ENCODE measurements at regions not wholly inside any gene's neighbourhood (a gene's known extent, or its start where the extent isn't known, plus 50 kb on each side); places are given as distances from the start of the nearest gene placed in this dataset.
"Not testable (repeated sequence)": the region's sequence is repeated elsewhere in the genome, so short reads cannot be mapped to it uniquely, and the experiment has no call there.

DNA sequence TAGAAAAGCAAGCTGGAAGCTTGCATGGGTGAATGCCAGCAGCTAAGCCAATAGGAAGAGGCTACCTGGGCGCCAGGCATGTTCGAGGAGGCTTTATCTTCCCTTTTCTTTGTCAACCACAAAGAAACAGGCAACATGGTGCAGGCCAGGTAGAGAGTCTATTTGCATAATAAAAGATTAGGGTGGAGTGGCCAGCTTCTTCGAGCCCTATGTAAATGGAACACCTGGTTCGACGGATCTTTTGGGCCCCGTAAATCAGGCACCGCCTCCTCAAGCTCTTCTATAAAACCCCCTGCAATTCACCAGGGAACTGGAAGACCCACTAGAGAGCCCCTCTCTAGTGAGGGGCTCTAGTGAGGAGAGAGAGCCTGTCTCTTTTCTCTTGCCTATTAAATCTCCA lies 1106.2 kb upstream of the CELF2 start:
- Mint-ChIP-seq H3K27me3 (no peaks in the 10 kb centered on the region), H3K9me3 (peaks cover 3% of the 10 kb centered on the region), H3K27ac (no peak overlapping the region), H3K36me3 (no peaks in the 10 kb centered on the region), H3K4me1 (no peaks in the 10 kb centered on the region), H3K4me3 (no peak overlapping the region)
- POLR2A ChIA-PET: no interaction called here
- ATAC-seq (ENCODE audit: low read depth) (no peak), DNase-seq (no peak)

DNA sequence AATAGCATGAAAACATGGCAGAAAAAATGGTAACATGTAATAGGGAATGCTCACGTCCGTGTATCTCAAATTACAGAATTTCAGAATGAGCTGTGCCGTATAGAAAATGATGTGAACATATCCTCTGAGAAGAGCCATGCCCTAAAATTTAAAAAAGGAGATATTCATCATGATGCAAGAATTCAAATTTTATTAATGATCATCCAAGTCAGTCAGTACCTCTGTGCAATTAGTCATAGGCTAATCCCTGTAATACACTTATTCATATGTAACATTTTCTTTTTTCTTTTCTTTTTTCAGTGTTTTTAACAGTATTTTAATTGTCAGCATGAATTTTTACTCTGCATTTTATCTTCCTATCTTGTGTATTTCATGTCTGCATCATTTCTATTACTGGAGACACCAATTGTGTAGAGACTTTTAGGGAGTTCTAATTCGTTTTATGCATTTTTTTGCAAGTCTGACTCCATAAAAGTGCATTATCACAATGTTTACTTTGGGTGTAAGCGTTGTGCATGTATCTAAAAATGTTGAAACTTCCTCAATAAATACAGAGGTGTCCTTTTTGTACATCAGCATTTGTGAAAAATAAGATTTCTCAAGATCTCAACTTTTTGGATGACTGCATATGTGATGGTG lies 1103.7 kb upstream of the CELF2 start:
- H3K36me3 Mint-ChIP-seq: no peaks in the 10 kb centered on the region
- peaks cover 3% of the 10 kb centered on the region for H3K9me3 Mint-ChIP-seq
- H3K4me3 Mint-ChIP-seq: no peak overlapping the region
- H3K27me3 Mint-ChIP-seq: no peaks in the 10 kb centered on the region
- ATAC-seq (ENCODE audit: low read depth): no peak
- POLR2A ChIA-PET: no interaction called here
- no peak overlapping the region for H3K27ac Mint-ChIP-seq
- DNase-seq: no peak
- no peaks in the 10 kb centered on the region for H3K4me1 Mint-ChIP-seq

DNA sequence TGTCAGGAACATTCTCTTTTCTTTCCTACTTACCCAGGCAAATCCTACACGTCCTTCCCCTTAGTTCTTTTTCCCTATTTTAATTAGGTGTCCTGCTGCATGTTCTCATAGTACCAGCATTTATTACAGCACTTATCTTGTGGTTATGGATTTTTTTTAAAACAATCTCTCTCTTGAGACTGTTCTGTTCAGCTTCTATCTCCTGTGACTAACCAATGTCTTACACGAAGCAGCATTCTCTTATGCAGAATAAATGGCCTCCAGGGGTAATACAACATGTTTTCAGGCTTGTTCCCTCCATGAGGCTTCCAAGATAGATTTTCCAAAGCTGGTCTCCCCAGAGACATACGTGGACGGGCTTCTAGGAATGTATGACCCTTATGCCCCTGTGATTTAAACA lies 1096.1 kb upstream of the CELF2 start:
- Mint-ChIP-seq H3K27me3 (no peaks in the 10 kb centered on the region), H3K27ac (no peak overlapping the region), H3K9me3 (peaks cover 2% of the 10 kb centered on the region), H3K36me3 (no peaks in the 10 kb centered on the region), H3K4me1 (no peaks in the 10 kb centered on the region), H3K4me3 (no peak overlapping the region)
- ATAC-seq (ENCODE audit: low read depth): no peak
- DNase-seq: no peak
- POLR2A ChIA-PET: no interaction called here

DNA sequence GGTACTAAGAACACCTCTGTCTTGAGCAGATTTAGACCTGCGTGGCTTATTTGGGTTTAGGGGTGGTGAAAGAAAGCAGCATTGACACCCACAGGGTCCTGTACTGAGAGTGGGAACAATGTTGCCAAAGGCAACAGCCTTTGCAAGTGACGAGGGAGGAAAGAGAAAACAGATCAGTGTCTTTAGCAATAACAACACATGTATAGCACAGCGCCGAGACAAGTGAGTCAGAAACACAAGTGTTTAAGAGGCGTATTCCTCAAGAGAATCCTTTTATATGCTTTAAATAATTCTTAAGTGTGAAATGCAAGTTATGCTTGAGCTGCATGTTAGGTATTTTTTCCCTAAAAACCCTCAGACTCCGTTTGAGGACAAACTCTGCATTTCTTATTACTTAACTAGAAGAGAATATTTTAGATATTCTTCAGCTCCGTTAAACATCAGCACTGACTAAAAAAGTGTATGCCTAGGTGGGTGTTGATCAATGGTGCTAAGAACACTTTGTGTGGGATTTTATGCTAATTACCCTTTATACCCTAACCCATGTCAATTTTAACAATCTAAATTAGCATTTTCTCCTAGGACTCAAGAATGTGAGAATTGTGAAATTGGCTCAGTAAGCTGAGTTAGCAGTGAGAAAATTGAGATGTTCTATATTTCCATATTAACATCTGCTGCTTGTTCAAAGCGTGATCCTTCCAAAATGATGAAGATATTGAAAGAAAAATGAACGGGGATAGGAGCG lies 1095.4 kb upstream of the CELF2 start:
- H3K36me3 Mint-ChIP-seq: no peaks in the 10 kb centered on the region
- no peak overlapping the region for H3K4me3 Mint-ChIP-seq
- H3K27ac Mint-ChIP-seq: no peak overlapping the region
- no peak for DNase-seq
- no peaks in the 10 kb centered on the region for H3K27me3 Mint-ChIP-seq
- POLR2A ChIA-PET: no interaction called here
- ATAC-seq (ENCODE audit: low read depth): no peak
- no peaks in the 10 kb centered on the region for H3K4me1 Mint-ChIP-seq
- peaks cover 2% of the 10 kb centered on the region for H3K9me3 Mint-ChIP-seq

DNA sequence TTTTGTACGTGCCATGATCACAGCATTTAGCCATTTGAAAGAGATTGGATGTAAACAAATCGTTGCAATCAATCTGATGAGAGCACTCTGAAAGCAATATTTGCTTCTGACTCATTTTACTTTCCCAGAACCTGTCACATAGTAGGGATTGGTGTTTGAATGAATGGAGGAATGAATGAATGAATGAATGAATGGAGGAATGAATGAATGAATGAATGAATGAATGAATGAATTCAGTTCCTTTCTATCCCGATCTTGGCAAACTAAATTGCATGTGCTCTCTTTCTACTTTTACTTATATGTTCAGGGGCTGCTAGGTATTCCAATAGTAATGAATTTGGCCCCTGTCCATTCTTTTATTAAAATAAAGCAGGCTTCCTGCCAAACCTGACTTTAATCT lies 1091.7 kb upstream of the CELF2 start:
- ATAC-seq (ENCODE audit: low read depth): no peak
- Mint-ChIP-seq H3K27me3 (no peaks in the 10 kb centered on the region), H3K4me1 (no peaks in the 10 kb centered on the region)

DNA sequence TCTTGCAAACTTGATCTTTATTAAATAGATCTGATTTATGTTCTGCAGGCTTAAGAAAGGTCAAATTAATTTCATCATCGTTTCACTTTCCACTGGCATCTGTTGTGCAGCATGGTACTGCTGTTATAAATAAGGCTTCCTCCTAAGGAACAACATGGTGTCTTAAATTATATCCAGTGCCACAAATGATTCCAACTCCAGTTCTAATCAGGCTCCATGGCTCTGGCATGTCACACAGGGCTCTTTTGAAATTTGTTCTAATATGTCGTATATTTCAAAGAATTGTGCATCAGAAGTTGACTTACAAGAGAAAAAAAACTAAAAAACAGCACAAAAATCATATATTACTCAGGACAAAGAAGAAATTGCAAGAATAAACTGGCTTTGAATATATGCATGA lies 1090.8 kb upstream of the CELF2 start:
- no peaks in the 10 kb centered on the region for H3K27me3 Mint-ChIP-seq
- no peak overlapping the region for H3K4me3 Mint-ChIP-seq
- H3K9me3 Mint-ChIP-seq: no peaks in the 10 kb centered on the region
- no peaks in the 10 kb centered on the region for H3K36me3 Mint-ChIP-seq
- ATAC-seq (ENCODE audit: low read depth) (no peak), DNase-seq (no peak)
- no peak overlapping the region for H3K27ac Mint-ChIP-seq
- POLR2A ChIA-PET: no interaction called here
- no peaks in the 10 kb centered on the region for H3K4me1 Mint-ChIP-seq

More for the DNA sequence above, 1091.7 kb upstream of the CELF2 start:
- Mint-ChIP-seq H3K4me3 (no peak overlapping the region), H3K27ac (no peak overlapping the region), H3K36me3 (no peaks in the 10 kb centered on the region), H3K9me3 (no peaks in the 10 kb centered on the region)
- DNase-seq: no peak
- POLR2A ChIA-PET: no interaction called here

DNA sequence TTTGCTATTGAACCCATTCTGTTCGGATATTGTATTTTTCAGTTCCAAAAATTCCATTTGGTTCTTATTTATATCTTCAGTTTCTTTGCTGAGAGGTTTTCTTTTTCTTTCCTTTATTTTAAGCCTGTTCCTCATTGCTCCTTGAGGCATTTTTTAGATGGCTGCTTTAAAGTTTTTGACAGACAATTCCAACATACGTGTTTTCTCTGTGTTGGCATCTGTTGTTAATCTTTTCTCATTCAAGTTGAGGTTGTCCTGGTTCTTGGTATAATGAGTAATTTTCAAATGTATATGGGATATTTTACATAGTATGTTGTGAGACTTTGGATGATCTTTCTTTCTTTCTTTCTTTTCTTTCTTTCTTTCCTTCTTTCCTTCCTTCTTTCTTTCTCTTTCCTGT lies 1078.0 kb upstream of the CELF2 start:
- no peaks in the 10 kb centered on the region for H3K27me3 Mint-ChIP-seq
- no peaks in the 10 kb centered on the region for H3K36me3 Mint-ChIP-seq
- no peak for ATAC-seq (ENCODE audit: low read depth)
- H3K4me1 Mint-ChIP-seq: no peaks in the 10 kb centered on the region
- DNase-seq: no peak
- H3K4me3 Mint-ChIP-seq: no peak overlapping the region
- POLR2A ChIA-PET: interaction anchor here (0.5 kb wide), 1 partner anchor 18 kb away, joined by 3 read pairs; no protein-coding TSS in a partner anchor
- no peak overlapping the region for H3K27ac Mint-ChIP-seq
- H3K9me3 Mint-ChIP-seq: no peaks in the 10 kb centered on the region

DNA sequence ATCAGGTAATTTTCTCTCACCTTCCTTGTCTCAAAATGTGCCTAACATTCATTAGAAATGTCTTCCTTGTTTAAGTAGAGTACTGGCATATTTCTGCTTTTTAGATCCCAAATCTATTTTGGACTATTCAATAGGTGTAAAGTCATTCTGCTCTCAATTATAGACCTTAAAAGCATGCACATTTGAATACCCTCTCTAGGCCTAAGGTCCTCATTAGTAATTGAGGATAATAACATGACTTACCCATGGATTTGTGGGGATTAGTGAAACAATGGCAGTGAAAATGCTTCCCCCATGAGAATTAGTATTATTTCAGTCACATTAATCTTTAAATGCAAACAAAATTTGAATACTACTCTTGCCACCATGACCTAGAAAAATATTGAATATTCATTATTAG lies 1073.0 kb upstream of the CELF2 start:
- H3K36me3 Mint-ChIP-seq: no peaks in the 10 kb centered on the region
- peaks cover 3% of the 10 kb centered on the region for H3K9me3 Mint-ChIP-seq
- no peak overlapping the region for H3K27ac Mint-ChIP-seq
- ATAC-seq (ENCODE audit: low read depth): no peak
- H3K4me3 Mint-ChIP-seq: no peak overlapping the region
- DNase-seq: no peak
- no peaks in the 10 kb centered on the region for H3K27me3 Mint-ChIP-seq
- POLR2A ChIA-PET: no interaction called here
- no peaks in the 10 kb centered on the region for H3K4me1 Mint-ChIP-seq

DNA sequence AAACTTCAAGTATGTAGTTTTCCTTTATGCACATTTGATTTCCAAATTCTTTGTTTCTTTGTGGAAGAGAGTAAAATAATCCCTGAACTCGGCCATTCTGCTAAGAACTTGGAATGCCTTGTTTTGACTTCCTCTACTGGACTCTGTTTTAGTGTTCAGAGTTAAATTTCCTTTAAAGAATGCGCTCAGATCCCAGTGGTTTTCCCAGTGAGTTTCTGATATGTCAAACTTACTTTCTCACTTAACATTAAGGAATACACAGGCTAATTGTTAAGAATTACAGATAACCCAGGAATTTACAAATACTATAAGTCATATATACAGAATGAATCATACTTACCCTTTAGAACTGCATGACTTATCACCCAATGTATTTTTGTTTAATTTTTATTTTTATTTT lies 1067.6 kb upstream of the CELF2 start:
- Mint-ChIP-seq H3K36me3 (no peaks in the 10 kb centered on the region), H3K4me1 (no peaks in the 10 kb centered on the region), H3K4me3 (no peak overlapping the region), H3K27me3 (no peaks in the 10 kb centered on the region), H3K9me3 (peaks cover 3% of the 10 kb centered on the region), H3K27ac (no peak overlapping the region)
- DNase-seq (no peak), ATAC-seq (ENCODE audit: low read depth) (no peak)
- POLR2A ChIA-PET: no interaction called here

DNA sequence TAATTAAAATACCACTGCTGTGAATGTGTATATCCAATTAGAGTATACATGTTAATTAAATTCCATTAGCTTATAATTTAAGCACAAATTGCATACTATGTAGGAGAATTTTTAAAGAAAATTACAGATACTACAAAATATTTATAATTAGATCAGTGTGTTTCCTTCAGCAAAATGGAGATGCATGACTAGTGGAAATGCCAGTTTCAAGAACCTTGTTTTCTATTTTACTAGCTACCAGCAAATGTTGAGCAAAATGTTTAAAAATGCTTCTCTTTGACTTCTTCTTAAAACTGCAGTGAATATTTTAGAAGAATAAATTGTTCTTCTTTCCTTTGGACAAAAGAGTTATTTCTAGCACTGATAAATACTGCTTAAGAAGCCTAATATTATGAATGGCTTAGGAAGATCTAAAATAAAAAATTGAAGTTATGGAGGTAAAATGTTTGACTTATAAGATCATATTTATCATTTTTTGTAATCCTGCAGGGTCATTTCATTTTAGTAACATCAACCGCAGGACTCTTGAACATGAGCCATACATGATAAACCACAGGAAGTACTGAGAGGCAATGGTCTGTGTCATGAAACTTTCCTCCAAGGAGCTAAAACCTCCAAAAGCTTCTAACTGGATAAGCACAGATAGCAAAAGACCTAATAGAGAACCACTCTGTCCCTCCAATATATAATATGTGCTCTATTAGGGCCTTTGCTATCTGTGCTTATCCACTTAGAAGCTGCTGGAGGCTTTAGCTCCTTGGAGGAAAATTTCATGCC lies 1066.0 kb upstream of the CELF2 start:
- no peak for ATAC-seq (ENCODE audit: low read depth)
- H3K36me3 Mint-ChIP-seq: no peaks in the 10 kb centered on the region
- DNase-seq: no peak
- POLR2A ChIA-PET: no interaction called here
- H3K27ac Mint-ChIP-seq: no peak overlapping the region
- H3K9me3 Mint-ChIP-seq: peaks cover 1% of the 10 kb centered on the region
- H3K27me3 Mint-ChIP-seq: no peaks in the 10 kb centered on the region
- H3K4me1 Mint-ChIP-seq: no peaks in the 10 kb centered on the region
- no peak overlapping the region for H3K4me3 Mint-ChIP-seq

DNA sequence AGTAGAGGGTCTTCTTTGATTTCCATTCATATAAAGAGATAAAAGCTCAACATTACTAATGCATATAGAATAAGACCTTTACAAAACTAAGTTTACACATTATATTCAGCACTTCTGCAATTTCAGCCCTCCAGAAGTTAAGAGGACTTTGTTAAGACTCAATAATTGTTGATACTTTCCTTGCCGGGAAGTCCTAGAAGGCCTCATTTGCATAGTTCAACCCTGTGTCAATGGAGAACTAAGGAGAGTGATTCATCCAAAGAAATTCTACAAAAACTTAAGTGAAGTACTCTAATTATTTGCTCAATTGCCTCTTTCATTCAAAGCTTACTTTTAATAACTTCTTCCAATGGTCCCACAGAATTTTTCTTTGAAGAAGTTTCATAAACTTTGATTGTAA lies 1060.3 kb upstream of the CELF2 start:
- H3K9me3 Mint-ChIP-seq: peaks cover 2% of the 10 kb centered on the region
- POLR2A ChIA-PET: interaction anchor here (0.6 kb wide), 1 partner anchor 18 kb away, joined by 3 read pairs; no protein-coding TSS in a partner anchor
- no peaks in the 10 kb centered on the region for H3K27me3 Mint-ChIP-seq
- DNase-seq (no peak), ATAC-seq (ENCODE audit: low read depth) (no peak)
- H3K4me1 Mint-ChIP-seq: no peaks in the 10 kb centered on the region
- H3K36me3 Mint-ChIP-seq: no peaks in the 10 kb centered on the region
- H3K27ac Mint-ChIP-seq: no peak overlapping the region
- H3K4me3 Mint-ChIP-seq: no peak overlapping the region

DNA sequence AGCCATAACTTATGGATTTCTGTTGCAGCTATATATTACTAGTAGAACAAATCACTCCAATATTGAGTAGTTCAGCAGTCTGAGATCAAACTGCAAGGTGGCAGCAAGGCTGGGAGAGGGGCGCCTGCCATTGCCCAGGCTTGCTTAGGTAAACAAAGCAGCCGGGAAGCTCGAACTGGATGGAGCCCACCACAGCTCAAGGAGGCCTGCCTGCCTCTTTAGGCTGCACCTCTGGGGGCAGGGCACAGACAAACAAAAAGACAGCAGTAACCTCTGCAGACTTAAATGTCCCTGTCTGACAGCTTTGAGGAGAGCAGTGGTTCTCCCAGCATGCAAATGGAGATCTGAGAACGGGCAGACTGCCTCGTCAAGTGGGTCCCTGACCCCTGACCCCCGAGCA lies 1059.8 kb upstream of the CELF2 start:
- H3K4me3 Mint-ChIP-seq; H3K36me3 Mint-ChIP-seq; DNase-seq; H3K27ac Mint-ChIP-seq; H3K9me3 Mint-ChIP-seq; H3K4me1 Mint-ChIP-seq; ATAC-seq (ENCODE audit: low read depth); H3K27me3 Mint-ChIP-seq; POLR2A ChIA-PET: not testable (repeated sequence)

DNA sequence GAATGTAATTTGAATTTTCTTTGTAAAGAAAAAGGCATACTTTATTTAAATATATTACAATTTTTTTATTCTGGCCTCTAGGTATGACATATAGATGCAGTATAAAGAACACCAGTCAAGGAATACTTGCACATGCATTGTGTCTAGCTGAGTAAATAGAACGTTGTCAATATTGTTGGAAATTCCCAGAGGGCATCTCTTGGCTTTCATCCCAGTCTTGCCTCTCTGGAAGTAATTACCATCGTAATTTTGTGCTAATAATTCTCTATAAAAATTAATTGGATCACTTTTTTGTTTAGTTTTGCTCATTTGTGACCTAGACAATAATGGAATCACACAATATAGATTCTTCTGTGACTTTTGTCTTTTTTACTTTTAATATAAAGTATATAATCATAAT lies 1052.3 kb upstream of the CELF2 start:
- no peaks in the 10 kb centered on the region for H3K27me3 Mint-ChIP-seq
- H3K4me1 Mint-ChIP-seq: no peaks in the 10 kb centered on the region
- ATAC-seq (ENCODE audit: low read depth) (no peak), DNase-seq (no peak)
- no peaks in the 10 kb centered on the region for H3K36me3 Mint-ChIP-seq
- POLR2A ChIA-PET: no interaction called here
- H3K9me3 Mint-ChIP-seq: peaks cover 1% of the 10 kb centered on the region
- no peak overlapping the region for H3K27ac Mint-ChIP-seq
- H3K4me3 Mint-ChIP-seq: no peak overlapping the region

DNA sequence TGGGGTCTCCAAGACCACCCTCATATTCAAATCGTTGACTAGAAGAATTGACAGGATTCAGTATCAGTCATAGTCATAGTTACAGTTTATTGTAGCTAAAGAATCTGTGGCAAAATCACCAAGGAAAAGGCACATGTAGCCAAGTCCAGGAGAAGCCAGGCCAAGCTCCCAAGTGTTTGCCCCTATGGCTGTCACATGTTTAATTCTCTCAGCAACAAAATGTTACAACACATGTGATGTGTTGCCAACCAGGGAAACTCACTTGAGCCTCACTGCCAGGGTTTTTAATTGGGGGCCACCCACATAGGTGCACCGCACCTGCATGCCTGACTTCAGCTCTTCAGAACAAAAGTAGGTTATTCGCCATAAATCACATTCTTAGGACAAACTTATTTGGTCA lies 1030.9 kb upstream of the CELF2 start:
- no peak for ATAC-seq (ENCODE audit: low read depth)
- Mint-ChIP-seq H3K27ac (no peak overlapping the region), H3K9me3 (peaks cover 2% of the 10 kb centered on the region), H3K36me3 (no peaks in the 10 kb centered on the region), H3K4me1 (no peaks in the 10 kb centered on the region), H3K27me3 (no peaks in the 10 kb centered on the region), H3K4me3 (no peak overlapping the region)
- POLR2A ChIA-PET: no interaction called here
- DNase-seq: no peak

All from activated naive CD8-positive, alpha-beta T cell treated with anti-CD3 and anti-CD28 coated beads, Interleukin-2, amount 10 ng/mL, durations not matched to agents 7 days and 5 days (primary cell).